ENCODE measurements at regions not wholly inside any gene's neighbourhood (a gene's known extent, or its start where the extent isn't known, plus 50 kb on each side); places are given as distances from the start of the nearest gene placed in this dataset.

GRCh38 chr12:13924286-13924685 lies 57.1 kb downstream of the GRIN2B start:
- Histone ChIP-seq H3K9ac (ENCODE audit: low read length) (no peak overlapping the region), H2AK5ac (ENCODE audit: low read length) (no peak overlapping the region), H3K27me3 (ENCODE audit: insufficient read depth, low read length, poor library complexity) (no peaks in the 10 kb centered on the region), H2BK15ac (replicated peaks; ENCODE audit: low read depth) (no peak overlapping the region), H3K79me1 (ENCODE audit: low read length) (no peaks in the 10 kb centered on the region), H4K8ac (ENCODE audit: low read depth, low read length) (no peak overlapping the region), H2BK120ac (ENCODE audit: low read depth, low read length) (no peak overlapping the region), H3K27ac (ENCODE audit: low read depth, low read length) (no peak overlapping the region), H3K56ac (ENCODE audit: low read length) (no peak overlapping the region), H3K79me2 (ENCODE audit: control insufficient read depth, insufficient read depth, low read length) (no peaks in the 10 kb centered on the region), H3K4me1 (ENCODE audit: control insufficient read depth, low read depth, low read length) (no peaks in the 10 kb centered on the region), H2BK5ac (ENCODE audit: low read length) (no peak overlapping the region), H3K23ac (ENCODE audit: low read length) (no peak overlapping the region), H3K36me3 (ENCODE audit: control insufficient read depth, insufficient read depth, low read length) (no peaks in the 10 kb centered on the region), H4K5ac (ENCODE audit: low read length) (no peak overlapping the region), H3K4ac (ENCODE audit: low read depth, low read length) (no peak overlapping the region), H3K4me3 (ENCODE audit: low read length) (no peak overlapping the region), H3K18ac (ENCODE audit: low read length) (no peak overlapping the region), H3K4me2 (ENCODE audit: low read length) (no peak overlapping the region)
- no CpG with 5 or more reads among the region's 2 CpGs for WGBS (ENCODE audit: extremely low coverage, insufficient coverage, low lambda C conversion rate)
- DNase-seq: no peak

- WGBS (ENCODE audit: extremely low coverage, insufficient coverage, low lambda C conversion rate): no CpG with 5 or more reads among the region's 2 CpGs
- no peak overlapping the region for H2AK5ac ChIP-seq (ENCODE audit: low read length)
- H4K8ac ChIP-seq (ENCODE audit: low read depth, low read length): no peak overlapping the region
- no peak overlapping the region for H3K4me3 ChIP-seq (ENCODE audit: low read length)
- no peak overlapping the region for H3K4me2 ChIP-seq (ENCODE audit: low read length)
- no peak overlapping the region for H2BK15ac ChIP-seq (replicated peaks; ENCODE audit: low read depth)
- no peaks in the 10 kb centered on the region for H3K79me2 ChIP-seq (ENCODE audit: control insufficient read depth, insufficient read depth, low read length)
- H3K36me3 ChIP-seq (ENCODE audit: control insufficient read depth, insufficient read depth, low read length): no peaks in the 10 kb centered on the region
- H3K56ac ChIP-seq (ENCODE audit: low read length): no peak overlapping the region
- DNase-seq: no peak
- H3K9ac ChIP-seq (ENCODE audit: low read length): no peak overlapping the region
- H3K4ac ChIP-seq (ENCODE audit: low read depth, low read length): no peak overlapping the region
- no peak overlapping the region for H2BK5ac ChIP-seq (ENCODE audit: low read length)
- H3K4me1 ChIP-seq (ENCODE audit: control insufficient read depth, low read depth, low read length): no peaks in the 10 kb centered on the region
- H3K27me3 ChIP-seq (ENCODE audit: insufficient read depth, low read length, poor library complexity): no peaks in the 10 kb centered on the region
- no peaks in the 10 kb centered on the region for H3K79me1 ChIP-seq (ENCODE audit: low read length)
- no peak overlapping the region for H4K5ac ChIP-seq (ENCODE audit: low read length)
- H2BK120ac ChIP-seq (ENCODE audit: low read depth, low read length): no peak overlapping the region
- H3K23ac ChIP-seq (ENCODE audit: low read length): no peak overlapping the region
- H3K18ac ChIP-seq (ENCODE audit: low read length): no peak overlapping the region
- H3K27ac ChIP-seq (ENCODE audit: low read depth, low read length): no peak overlapping the region
Observed at GRCh38 chr12:13918897-13919296, 62.5 kb downstream of the GRIN2B start.

GRCh38 chr12:13915096-13915495 lies 66.3 kb downstream of the GRIN2B start:
- no peak overlapping the region for H4K5ac ChIP-seq (ENCODE audit: low read length)
- no peak overlapping the region for H3K27ac ChIP-seq (ENCODE audit: low read depth, low read length)
- H3K36me3 ChIP-seq (ENCODE audit: control insufficient read depth, insufficient read depth, low read length): no peaks in the 10 kb centered on the region
- H3K56ac ChIP-seq (ENCODE audit: low read length): no peak overlapping the region
- no peaks in the 10 kb centered on the region for H3K27me3 ChIP-seq (ENCODE audit: insufficient read depth, low read length, poor library complexity)
- no peak overlapping the region for H3K18ac ChIP-seq (ENCODE audit: low read length)
- H3K4me3 ChIP-seq (ENCODE audit: low read length): no peak overlapping the region
- H3K4ac ChIP-seq (ENCODE audit: low read depth, low read length): no peak overlapping the region
- H3K23ac ChIP-seq (ENCODE audit: low read length): no peak overlapping the region
- H2BK5ac ChIP-seq (ENCODE audit: low read length): no peak overlapping the region
- no CpG with 5 or more reads among the region's 5 CpGs for WGBS (ENCODE audit: extremely low coverage, insufficient coverage, low lambda C conversion rate)
- no peak overlapping the region for H3K9ac ChIP-seq (ENCODE audit: low read length)
- H4K8ac ChIP-seq (ENCODE audit: low read depth, low read length): no peak overlapping the region
- no peak overlapping the region for H2AK5ac ChIP-seq (ENCODE audit: low read length)
- no peaks in the 10 kb centered on the region for H3K4me1 ChIP-seq (ENCODE audit: control insufficient read depth, low read depth, low read length)
- DNase-seq: no peak
- no peak overlapping the region for H3K4me2 ChIP-seq (ENCODE audit: low read length)
- no peak overlapping the region for H2BK15ac ChIP-seq (replicated peaks; ENCODE audit: low read depth)
- no peak overlapping the region for H2BK120ac ChIP-seq (ENCODE audit: low read depth, low read length)
- no peaks in the 10 kb centered on the region for H3K79me2 ChIP-seq (ENCODE audit: control insufficient read depth, insufficient read depth, low read length)
- H3K79me1 ChIP-seq (ENCODE audit: low read length): no peaks in the 10 kb centered on the region

- no peaks in the 10 kb centered on the region for H3K27me3 ChIP-seq (ENCODE audit: insufficient read depth, low read length, poor library complexity)
- no peaks in the 10 kb centered on the region for H3K79me2 ChIP-seq (ENCODE audit: control insufficient read depth, insufficient read depth, low read length)
- H3K4me3 ChIP-seq (ENCODE audit: low read length): no peak overlapping the region
- H3K79me1 ChIP-seq (ENCODE audit: low read length): no peaks in the 10 kb centered on the region
- no peak overlapping the region for H2BK120ac ChIP-seq (ENCODE audit: low read depth, low read length)
- no peak overlapping the region for H3K4ac ChIP-seq (ENCODE audit: low read depth, low read length)
- DNase-seq: no peak
- no peaks in the 10 kb centered on the region for H3K4me1 ChIP-seq (ENCODE audit: control insufficient read depth, low read depth, low read length)
- no peak overlapping the region for H2AK5ac ChIP-seq (ENCODE audit: low read length)
- H4K8ac ChIP-seq (ENCODE audit: low read depth, low read length): no peak overlapping the region
- no peak overlapping the region for H4K5ac ChIP-seq (ENCODE audit: low read length)
- H2BK5ac ChIP-seq (ENCODE audit: low read length): no peak overlapping the region
- no peaks in the 10 kb centered on the region for H3K36me3 ChIP-seq (ENCODE audit: control insufficient read depth, insufficient read depth, low read length)
- no peak overlapping the region for H3K18ac ChIP-seq (ENCODE audit: low read length)
- no peak overlapping the region for H3K4me2 ChIP-seq (ENCODE audit: low read length)
- H2BK15ac ChIP-seq (replicated peaks; ENCODE audit: low read depth): no peak overlapping the region
- no peak overlapping the region for H3K23ac ChIP-seq (ENCODE audit: low read length)
- no peak overlapping the region for H3K9ac ChIP-seq (ENCODE audit: low read length)
- H3K27ac ChIP-seq (ENCODE audit: low read depth, low read length): no peak overlapping the region
- no CpG with 5 or more reads among the region's 2 CpGs for WGBS (ENCODE audit: extremely low coverage, insufficient coverage, low lambda C conversion rate)
- H3K56ac ChIP-seq (ENCODE audit: low read length): no peak overlapping the region
Observed at GRCh38 chr12:13913371-13913770, 68.0 kb downstream of the GRIN2B start.

- no peak overlapping the region for H3K27ac ChIP-seq (ENCODE audit: low read depth, low read length)
- no peak overlapping the region for H3K18ac ChIP-seq (ENCODE audit: low read length)
- no CpG with 5 or more reads among the region's 18 CpGs for WGBS (ENCODE audit: extremely low coverage, insufficient coverage, low lambda C conversion rate)
- H3K4me3 ChIP-seq (ENCODE audit: low read length): no peak overlapping the region
- no peak overlapping the region for H4K5ac ChIP-seq (ENCODE audit: low read length)
- no peaks in the 10 kb centered on the region for H3K79me1 ChIP-seq (ENCODE audit: low read length)
- no peak overlapping the region for H2AK5ac ChIP-seq (ENCODE audit: low read length)
- H3K4me2 ChIP-seq (ENCODE audit: low read length): no peak overlapping the region
- H3K4me1 ChIP-seq (ENCODE audit: control insufficient read depth, low read depth, low read length): no peaks in the 10 kb centered on the region
- no peak overlapping the region for H3K4ac ChIP-seq (ENCODE audit: low read depth, low read length)
- H3K9ac ChIP-seq (ENCODE audit: low read length): no peak overlapping the region
- H3K36me3 ChIP-seq (ENCODE audit: control insufficient read depth, insufficient read depth, low read length): no peaks in the 10 kb centered on the region
- no peak overlapping the region for H2BK120ac ChIP-seq (ENCODE audit: low read depth, low read length)
- no peak overlapping the region for H3K56ac ChIP-seq (ENCODE audit: low read length)
- no peak for DNase-seq
- H2BK15ac ChIP-seq (replicated peaks; ENCODE audit: low read depth): no peak overlapping the region
- H3K27me3 ChIP-seq (ENCODE audit: insufficient read depth, low read length, poor library complexity): no peaks in the 10 kb centered on the region
- no peak overlapping the region for H4K8ac ChIP-seq (ENCODE audit: low read depth, low read length)
- no peak overlapping the region for H2BK5ac ChIP-seq (ENCODE audit: low read length)
- no peak overlapping the region for H3K23ac ChIP-seq (ENCODE audit: low read length)
- H3K79me2 ChIP-seq (ENCODE audit: control insufficient read depth, insufficient read depth, low read length): no peaks in the 10 kb centered on the region
Observed at GRCh38 chr12:13911756-13912554, 69.4 kb downstream of the GRIN2B start.

GRCh38 chr12:13905794-13906193 lies 75.6 kb downstream of the GRIN2B start:
- Histone ChIP-seq H3K79me2 (ENCODE audit: control insufficient read depth, insufficient read depth, low read length) (no peaks in the 10 kb centered on the region), H4K8ac (ENCODE audit: low read depth, low read length) (no peak overlapping the region), H3K79me1 (ENCODE audit: low read length) (no peaks in the 10 kb centered on the region), H4K5ac (ENCODE audit: low read length) (no peak overlapping the region), H3K23ac (ENCODE audit: low read length) (no peak overlapping the region), H2BK15ac (replicated peaks; ENCODE audit: low read depth) (no peak overlapping the region), H3K4me2 (ENCODE audit: low read length) (no peak overlapping the region), H3K9ac (ENCODE audit: low read length) (no peak overlapping the region), H3K4me1 (ENCODE audit: control insufficient read depth, low read depth, low read length) (no peaks in the 10 kb centered on the region), H2AK5ac (ENCODE audit: low read length) (no peak overlapping the region), H2BK120ac (ENCODE audit: low read depth, low read length) (no peak overlapping the region), H3K36me3 (ENCODE audit: control insufficient read depth, insufficient read depth, low read length) (no peaks in the 10 kb centered on the region), H3K27ac (ENCODE audit: low read depth, low read length) (no peak overlapping the region), H3K27me3 (ENCODE audit: insufficient read depth, low read length, poor library complexity) (no peaks in the 10 kb centered on the region), H3K4me3 (ENCODE audit: low read length) (no peak overlapping the region), H3K4ac (ENCODE audit: low read depth, low read length) (no peak overlapping the region), H3K56ac (ENCODE audit: low read length) (no peak overlapping the region), H2BK5ac (ENCODE audit: low read length) (no peak overlapping the region), H3K18ac (ENCODE audit: low read length) (no peak overlapping the region)
- WGBS (ENCODE audit: extremely low coverage, insufficient coverage, low lambda C conversion rate): no CpG with 5 or more reads among the region's 4 CpGs
- DNase-seq: no peak
